Stimulated activated CD8-positive, alpha-beta memory T cell treated with anti-CD3 and anti-CD28 coated beads, Interleukin-15, amount 100 ng/mL, for 1 hour (primary cell): ENCODE measurements at regions not wholly inside any gene's neighbourhood (a gene's known extent, or its start where the extent isn't known, plus 50 kb on each side); places are given as distances from the start of the nearest gene placed in this dataset.
"Not testable (repeated sequence)": the region's sequence is repeated elsewhere in the genome, so short reads cannot be mapped to it uniquely, and the experiment has no call there.

Source experiments
- DNase-seq: peaks from one replicate; pipeline ENCODE4 v3.0.0-alpha.2; 2020; ENCODE audit warnings: low read depth

DNA sequence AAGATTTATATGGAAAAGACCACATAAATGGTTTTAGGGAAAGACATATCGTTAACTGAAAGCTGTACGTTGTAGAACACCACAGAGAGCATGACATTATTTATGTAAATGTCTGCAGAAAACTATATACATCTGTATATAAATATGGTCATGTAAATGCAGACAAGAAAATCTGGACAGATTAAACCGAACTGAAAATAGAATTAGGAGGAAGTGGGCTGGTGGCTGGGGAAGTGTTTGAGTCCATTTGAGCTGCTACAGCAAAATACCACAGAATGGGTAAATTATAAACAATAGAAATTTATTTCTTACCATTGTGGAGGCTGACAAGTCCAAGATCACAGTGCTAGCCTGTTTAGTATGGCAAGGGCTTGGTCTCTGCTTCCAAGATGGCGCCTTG is 56.3 kb upstream of the USP6NL start:
- no peak for DNase-seq

DNA sequence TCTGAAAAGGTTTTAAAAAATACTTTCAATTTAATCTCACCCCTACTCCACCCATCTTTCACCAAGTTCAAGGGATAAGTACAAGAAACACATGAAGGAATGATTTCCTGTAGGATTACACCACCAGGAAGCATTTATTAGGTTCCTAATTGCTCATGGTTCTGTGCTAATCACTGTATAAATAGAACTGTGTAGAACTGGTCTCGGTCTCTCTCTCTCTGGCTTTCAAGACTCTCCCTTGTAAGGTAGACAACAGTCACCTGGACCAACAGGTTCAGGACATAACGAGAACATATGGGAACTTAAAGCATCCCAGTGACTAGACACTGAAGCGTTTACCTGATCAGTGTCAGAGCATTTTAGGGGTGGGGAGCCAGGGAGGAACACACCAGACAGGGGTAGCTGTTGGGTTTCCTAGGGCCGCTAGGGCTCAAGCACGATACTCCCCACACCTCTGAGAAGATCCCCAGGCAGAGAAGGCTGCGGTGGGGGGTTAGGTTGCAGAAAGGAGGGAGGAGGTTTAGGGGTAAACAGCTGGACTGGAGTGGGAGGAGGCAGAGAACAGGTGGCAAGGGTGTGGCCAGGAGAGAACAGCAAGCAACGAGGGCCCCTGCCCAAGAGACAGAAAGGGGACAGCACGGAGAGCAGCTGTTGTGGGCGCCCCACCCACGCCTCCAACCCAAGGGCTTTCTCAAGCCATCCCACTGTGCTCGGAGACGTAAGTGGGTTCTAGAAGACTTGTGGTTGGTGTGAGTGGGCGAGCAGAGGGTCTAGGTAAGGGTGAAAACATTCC is 52.5 kb upstream of the USP6NL start:
- DNase-seq = no peak

DNA sequence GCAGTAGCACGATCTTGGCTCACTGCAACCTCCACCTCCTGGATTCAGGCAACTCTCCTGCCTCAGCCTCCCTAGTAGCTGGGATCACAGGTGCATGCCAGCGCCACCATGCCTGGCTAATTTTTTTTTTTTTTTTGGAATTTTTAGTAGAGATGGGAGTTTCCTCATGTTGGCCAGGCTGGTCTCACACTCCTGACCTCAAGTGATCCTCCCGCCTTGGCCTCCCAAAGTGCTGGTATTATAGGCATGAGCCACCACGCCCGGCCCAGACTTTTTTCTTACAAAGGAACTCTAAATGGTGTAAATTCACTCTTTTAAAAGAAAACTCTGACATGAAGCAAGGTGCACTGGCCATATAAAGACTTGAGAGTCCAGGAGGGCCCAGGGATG is 51.7 kb upstream of the USP6NL start:
- not testable (repeated sequence) for DNase-seq

DNA sequence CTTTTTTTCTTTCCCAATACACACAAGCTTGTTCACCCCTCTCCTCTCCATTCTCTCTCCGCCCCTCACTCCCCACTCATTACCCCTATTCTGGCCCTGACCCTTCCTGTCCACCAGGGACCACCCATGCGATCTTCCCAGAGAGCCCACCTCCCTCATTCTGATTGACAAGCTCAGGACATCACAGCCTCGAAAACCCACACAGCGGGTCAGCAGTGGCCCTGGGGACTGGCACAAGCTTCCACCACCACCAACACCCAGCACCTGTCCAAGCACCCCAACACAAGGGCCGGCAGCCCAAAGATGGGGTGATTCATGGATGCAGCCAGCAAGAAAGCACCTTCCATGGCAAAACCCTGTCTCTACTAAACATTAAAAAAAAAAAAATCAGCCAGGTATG is 50.0 kb upstream of the USP6NL start:
- DNase-seq = no peak
